ENCODE measurements at regions not wholly inside any gene's neighbourhood (a gene's known extent, or its start where the extent isn't known, plus 50 kb on each side); places are given as distances from the start of the nearest gene placed in this dataset.
"Not testable (repeated sequence)": the region's sequence is repeated elsewhere in the genome, so short reads cannot be mapped to it uniquely, and the experiment has no call there.

DNA sequence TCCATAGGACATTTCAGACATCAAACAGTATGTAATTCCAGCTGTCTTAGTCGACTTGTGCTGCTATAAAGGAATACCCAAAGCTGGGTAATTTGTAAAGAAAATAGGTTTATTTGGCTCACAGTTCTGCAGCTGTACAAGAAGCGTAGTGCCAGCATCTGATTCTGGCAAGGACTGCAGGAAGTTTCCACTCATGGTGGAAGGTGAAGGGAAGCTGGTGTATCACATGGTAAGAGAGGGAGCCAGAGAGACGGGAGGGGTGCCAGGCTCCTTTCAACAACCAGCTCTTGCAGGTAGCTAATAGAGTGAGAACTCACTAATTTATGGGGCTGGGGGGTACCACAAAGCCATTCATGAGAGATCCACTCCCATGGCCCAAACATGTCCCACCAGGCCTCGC is 253.0 kb upstream of the FGF13 start:
- H3K36me3 ChIP-seq (replicated peaks in 1 of 2; ENCODE audit: control insufficient read depth in 1 of 2, insufficient read depth in 2 of 2, low read length in 2 of 2): no peaks in the 10 kb centered on the region
- no peak overlapping the region for H3K9ac ChIP-seq (ENCODE audit: insufficient read depth, low read depth, low read length)
- DNase-seq (ENCODE audit: low spot score): no peak
- ATAC-seq: no peak
- in situ Hi-C loops (cut with HindIII; ENCODE audit: extremely low pct_ligation_motif_present, low pct_unique_long_range_greater_than_20kb): no loop called here
- H4K20me1 ChIP-seq (ENCODE audit: insufficient read depth, low read length): no peaks in the 10 kb centered on the region
- ChIA-PET POLR2A (no interaction called here), CTCF (ENCODE audit: low intra/inter-chr PET ratio, low total read pairs) (no interaction called here)
- no TSS peak for BruUV-seq (replicated peaks)
- WGBS (ENCODE audit: low lambda C conversion rate): 0% methylated on average over 1 of the region's 4 CpGs
- peaks cover 5% of the 10 kb centered on the region; the same call in 1 of the 2 replicates for H3K9me3 ChIP-seq (ENCODE audit: low read length)
- intact Hi-C loops (cut with micrococcal nuclease; ENCODE audit: unreplicated experiment): loop anchor here (10.0 kb wide), 1 partner anchor 360 kb away; no protein-coding TSS in a partner anchor
- TF ChIP-seq ZMYM4 (CRISPR knock-in tag; IDR thresholded peaks at IDR 0.05): no peak
- no peak for TF ChIP-seq ZNF317 (CRISPR knock-in tag; IDR thresholded peaks at IDR 0.05)
- no peak for TF ChIP-seq ZFYVE20 (CRISPR knock-in tag; IDR thresholded peaks at IDR 0.05; ENCODE audit: borderline replicate concordance, low read depth)
- no peak for TF ChIP-seq ZNF24 (IDR thresholded peaks at IDR 0.05)
- no peak for TF ChIP-seq BORCS8-MEF2B (CRISPR knock-in tag; IDR thresholded peaks at IDR 0.05)
- TF ChIP-seq, protein P1, sequence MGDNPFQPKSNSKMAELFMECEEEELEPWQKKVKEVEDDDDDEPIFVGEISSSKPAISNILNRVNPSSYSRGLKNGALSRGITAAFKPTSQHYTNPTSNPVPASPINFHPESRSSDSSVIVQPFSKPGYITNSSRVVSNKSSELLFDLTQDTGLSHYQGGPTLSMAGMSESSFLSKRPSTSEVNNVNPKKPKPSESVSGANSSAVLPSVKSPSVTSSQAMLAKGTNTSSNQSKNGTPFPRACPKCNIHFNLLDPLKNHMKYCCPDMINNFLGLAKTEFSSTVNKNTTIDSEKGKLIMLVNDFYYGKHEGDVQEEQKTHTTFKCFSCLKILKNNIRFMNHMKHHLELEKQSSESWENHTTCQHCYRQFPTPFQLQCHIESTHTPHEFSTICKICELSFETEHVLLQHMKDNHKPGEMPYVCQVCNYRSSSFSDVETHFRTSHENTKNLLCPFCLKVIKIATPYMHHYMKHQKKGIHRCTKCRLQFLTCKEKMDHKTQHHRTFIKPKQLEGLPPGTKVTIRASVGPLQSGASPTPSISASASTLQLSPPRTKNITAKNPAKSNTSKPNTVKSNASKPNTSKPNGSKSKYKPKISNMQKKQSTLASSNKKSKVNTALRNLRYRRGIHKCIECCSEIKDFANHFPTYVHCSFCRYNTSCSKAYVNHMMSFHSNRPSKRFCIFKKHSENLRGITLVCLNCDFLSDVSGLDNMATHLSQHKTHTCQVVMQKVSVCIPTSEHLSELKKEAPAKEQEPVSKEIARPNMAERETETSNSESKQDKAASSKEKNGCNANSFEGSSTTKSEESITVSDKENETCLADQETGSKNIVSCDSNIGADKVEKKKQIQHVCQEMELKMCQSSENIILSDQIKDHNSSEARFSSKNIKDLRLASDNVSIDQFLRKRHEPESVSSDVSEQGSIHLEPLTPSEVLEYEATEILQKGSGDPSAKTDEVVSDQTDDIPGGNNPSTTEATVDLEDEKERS (CRISPR knock-in tag; IDR thresholded peaks at IDR 0.05): no peak
- TF ChIP-seq HIVEP1 (CRISPR knock-in tag; IDR thresholded peaks at IDR 0.05): no peak
- no peak for TF ChIP-seq MXI1 (IDR thresholded peaks at IDR 0.05; ENCODE audit: borderline replicate concordance, low read depth, low read length)
- no peak for TF ChIP-seq NAIF1 (CRISPR knock-in tag; IDR thresholded peaks at IDR 0.05; ENCODE audit: borderline replicate concordance)
- TF ChIP-seq, protein P2, sequence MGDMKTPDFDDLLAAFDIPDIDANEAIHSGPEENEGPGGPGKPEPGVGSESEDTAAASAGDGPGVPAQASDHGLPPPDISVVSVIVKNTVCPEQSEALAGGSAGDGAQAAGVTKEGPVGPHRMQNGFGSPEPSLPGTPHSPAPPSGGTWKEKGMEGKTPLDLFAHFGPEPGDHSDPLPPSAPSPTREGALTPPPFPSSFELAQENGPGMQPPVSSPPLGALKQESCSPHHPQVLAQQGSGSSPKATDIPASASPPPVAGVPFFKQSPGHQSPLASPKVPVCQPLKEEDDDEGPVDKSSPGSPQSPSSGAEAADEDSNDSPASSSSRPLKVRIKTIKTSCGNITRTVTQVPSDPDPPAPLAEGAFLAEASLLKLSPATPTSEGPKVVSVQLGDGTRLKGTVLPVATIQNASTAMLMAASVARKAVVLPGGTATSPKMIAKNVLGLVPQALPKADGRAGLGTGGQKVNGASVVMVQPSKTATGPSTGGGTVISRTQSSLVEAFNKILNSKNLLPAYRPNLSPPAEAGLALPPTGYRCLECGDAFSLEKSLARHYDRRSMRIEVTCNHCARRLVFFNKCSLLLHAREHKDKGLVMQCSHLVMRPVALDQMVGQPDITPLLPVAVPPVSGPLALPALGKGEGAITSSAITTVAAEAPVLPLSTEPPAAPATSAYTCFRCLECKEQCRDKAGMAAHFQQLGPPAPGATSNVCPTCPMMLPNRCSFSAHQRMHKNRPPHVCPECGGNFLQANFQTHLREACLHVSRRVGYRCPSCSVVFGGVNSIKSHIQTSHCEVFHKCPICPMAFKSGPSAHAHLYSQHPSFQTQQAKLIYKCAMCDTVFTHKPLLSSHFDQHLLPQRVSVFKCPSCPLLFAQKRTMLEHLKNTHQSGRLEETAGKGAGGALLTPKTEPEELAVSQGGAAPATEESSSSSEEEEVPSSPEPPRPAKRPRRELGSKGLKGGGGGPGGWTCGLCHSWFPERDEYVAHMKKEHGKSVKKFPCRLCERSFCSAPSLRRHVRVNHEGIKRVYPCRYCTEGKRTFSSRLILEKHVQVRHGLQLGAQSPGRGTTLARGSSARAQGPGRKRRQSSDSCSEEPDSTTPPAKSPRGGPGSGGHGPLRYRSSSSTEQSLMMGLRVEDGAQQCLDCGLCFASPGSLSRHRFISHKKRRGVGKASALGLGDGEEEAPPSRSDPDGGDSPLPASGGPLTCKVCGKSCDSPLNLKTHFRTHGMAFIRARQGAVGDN (CRISPR knock-in tag; IDR thresholded peaks at IDR 0.05): no peak
- TF ChIP-seq ZNF558 (CRISPR knock-in tag; IDR thresholded peaks at IDR 0.05; ENCODE audit: borderline replicate concordance): no peak
- TF ChIP-seq NR1H2 (CRISPR knock-in tag; IDR thresholded peaks at IDR 0.05; ENCODE audit: borderline replicate concordance, low read depth): no peak
- no peak for TF ChIP-seq YEATS4 (CRISPR knock-in tag; IDR thresholded peaks at IDR 0.05; ENCODE audit: borderline replicate concordance)
- H3K4me3 ChIP-seq (replicated peaks in 1 of 3; ENCODE audit: insufficient read depth in 1 of 3, low read depth in 2 of 3, low read length in 3 of 3): no peak overlapping the region
- no peaks in the 10 kb centered on the region for H3K27me3 ChIP-seq (ENCODE audit: control insufficient read depth in 1 of 2, insufficient read depth in 2 of 2, low read length in 2 of 2)
- no peak for FAIRE-seq
- H3K4me2 ChIP-seq (ENCODE audit: low read depth, low read length): no peak overlapping the region
- H3K4me1 ChIP-seq (ENCODE audit: insufficient read depth, low read length): no peaks in the 10 kb centered on the region
- no peak overlapping the region for H3K27ac ChIP-seq (ENCODE audit: extremely low read length, insufficient read depth, low read length)
- H3K79me2 ChIP-seq (ENCODE audit: insufficient read depth, low read length): no peaks in the 10 kb centered on the region
- H2AFZ ChIP-seq (ENCODE audit: low read length): no peak overlapping the region

DNA sequence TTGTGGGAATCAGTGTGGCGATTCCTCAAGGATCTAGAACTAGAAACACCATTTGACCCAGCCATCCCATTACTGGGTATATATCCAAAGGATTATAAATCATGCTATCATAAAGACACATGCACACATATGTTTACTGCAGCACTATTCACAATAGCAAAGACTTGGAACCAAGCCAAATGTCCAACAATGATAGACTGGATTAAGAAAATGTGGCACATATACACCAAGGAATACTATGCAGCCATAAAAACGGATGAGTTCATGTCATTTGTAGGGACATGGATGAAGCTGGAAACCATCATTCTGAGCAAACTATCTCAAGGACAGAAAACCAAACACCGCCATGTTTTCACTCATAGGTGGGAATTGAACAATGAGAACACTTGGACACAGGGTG is 250.9 kb upstream of the FGF13 start:
- BruUV-seq (replicated peaks); CTCF ChIA-PET (ENCODE audit: low intra/inter-chr PET ratio, low total read pairs); H3K36me3 ChIP-seq (replicated peaks in 1 of 2; ENCODE audit: control insufficient read depth in 1 of 2, insufficient read depth in 2 of 2, low read length in 2 of 2); H4K20me1 ChIP-seq (ENCODE audit: insufficient read depth, low read length); H3K4me3 ChIP-seq (replicated peaks in 1 of 3; ENCODE audit: insufficient read depth in 1 of 3, low read depth in 2 of 3, low read length in 3 of 3); FAIRE-seq; ATAC-seq; H3K79me2 ChIP-seq (ENCODE audit: insufficient read depth, low read length); H3K9me3 ChIP-seq (ENCODE audit: low read length); H2AFZ ChIP-seq (ENCODE audit: low read length); H3K27ac ChIP-seq (ENCODE audit: extremely low read length, insufficient read depth, low read length); DNase-seq (ENCODE audit: low spot score); H3K4me2 ChIP-seq (ENCODE audit: low read depth, low read length); POLR2A ChIA-PET; in situ Hi-C loops (cut with HindIII; ENCODE audit: extremely low pct_ligation_motif_present, low pct_unique_long_range_greater_than_20kb); H3K27me3 ChIP-seq (ENCODE audit: control insufficient read depth in 1 of 2, insufficient read depth in 2 of 2, low read length in 2 of 2); H3K4me1 ChIP-seq (ENCODE audit: insufficient read depth, low read length); H3K9ac ChIP-seq (ENCODE audit: insufficient read depth, low read depth, low read length): not testable (repeated sequence)
- intact Hi-C loops (cut with micrococcal nuclease; ENCODE audit: unreplicated experiment): loop anchor here (10.0 kb wide), 1 partner anchor 358 kb away; no protein-coding TSS in a partner anchor
- WGBS (ENCODE audit: low lambda C conversion rate): 7% methylated on average over 3 of the region's 3 CpGs

Measured in HepG2 (cell line).